ENCODE measurements at regions not wholly inside any gene's neighbourhood (a gene's known extent, or its start where the extent isn't known, plus 50 kb on each side); places are given as distances from the start of the nearest gene placed in this dataset.

DNA sequence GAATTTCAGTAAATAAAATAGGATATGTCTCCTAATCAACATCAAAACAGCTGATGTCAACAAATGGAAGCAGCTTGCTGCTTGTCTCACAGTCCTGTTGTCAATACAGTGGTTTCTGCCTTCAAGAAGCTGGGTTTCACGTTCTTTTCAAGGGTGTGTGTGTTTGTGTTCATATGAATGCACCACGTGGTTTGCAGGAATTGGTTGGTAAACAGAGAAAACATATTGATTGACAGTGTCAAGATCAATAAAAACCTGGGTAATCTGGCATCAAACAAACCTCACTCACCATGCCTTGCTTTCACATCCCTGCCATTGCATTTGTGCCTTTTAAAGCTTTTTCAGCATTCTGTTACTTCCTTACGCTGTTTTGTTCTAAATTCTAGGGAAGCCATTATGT is 585.7 kb upstream of the CA10 start:
- H3K27ac ChIP-seq: no peak overlapping the region

GRCh38 chr17:52740006-52740405 is 581.5 kb upstream of the CA10 start:
- no peak overlapping the region for H3K27ac ChIP-seq
- TF ChIP-seq CTCF (conservative IDR thresholded peaks at IDR 0.05): no peak

More for the DNA sequence above, 585.7 kb upstream of the CA10 start:
- no peak for TF ChIP-seq CTCF (conservative IDR thresholded peaks at IDR 0.05)

GRCh38 chr17:52738791-52739190 is 580.3 kb upstream of the CA10 start:
- no peak overlapping the region for H3K27ac ChIP-seq
- no peak for TF ChIP-seq CTCF (conservative IDR thresholded peaks at IDR 0.05)

GRCh38 chr17:52737071-52737470 is 578.6 kb upstream of the CA10 start:
- no peak overlapping the region for H3K27ac ChIP-seq
- TF ChIP-seq CTCF (conservative IDR thresholded peaks at IDR 0.05): no peak

DNA sequence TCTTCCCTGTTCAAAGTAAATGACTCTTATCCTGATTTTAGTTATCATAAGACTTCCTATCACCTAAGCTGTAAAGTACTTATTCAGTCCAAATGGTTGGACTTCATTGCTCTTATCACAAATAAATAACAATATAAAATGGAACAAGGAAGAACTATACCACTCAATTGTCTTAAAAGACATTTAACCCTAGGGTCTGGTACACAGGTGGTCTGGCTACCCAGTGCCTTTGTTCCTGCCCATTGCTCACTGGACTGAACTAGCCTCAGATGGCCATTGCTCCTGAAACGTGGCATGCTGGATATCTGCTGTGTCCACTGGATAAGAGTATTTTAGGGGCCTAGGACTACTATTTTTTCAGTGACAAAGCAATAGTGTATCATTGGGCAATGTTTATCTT is 574.3 kb upstream of the CA10 start:
- TF ChIP-seq CTCF (conservative IDR thresholded peaks at IDR 0.05): no peak
- H3K27ac ChIP-seq: no peak overlapping the region

GRCh38 chr17:52724578-52724977 is 566.1 kb upstream of the CA10 start:
- H3K27ac ChIP-seq: no peak overlapping the region
- no peak for TF ChIP-seq CTCF (conservative IDR thresholded peaks at IDR 0.05)

DNA sequence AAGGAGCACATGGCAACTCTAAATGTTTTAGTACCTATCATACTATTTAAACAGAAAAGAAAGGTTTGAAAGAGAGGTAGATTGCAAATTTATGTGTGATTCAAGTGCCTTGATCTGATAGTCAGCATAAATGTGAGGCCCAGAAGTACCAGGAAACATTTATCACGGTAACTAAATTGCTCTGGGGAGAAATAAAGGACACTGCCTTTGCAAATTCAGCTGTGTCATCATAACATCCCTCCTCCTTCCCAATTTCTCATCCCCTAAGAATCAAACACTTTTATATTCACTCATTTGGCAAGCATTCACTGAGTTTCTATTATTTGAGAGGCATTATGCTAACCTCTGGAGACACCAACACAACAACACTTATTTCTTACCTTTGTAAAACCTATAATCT is 563.4 kb upstream of the CA10 start:
- no peak overlapping the region for H3K27ac ChIP-seq
- TF ChIP-seq CTCF (conservative IDR thresholded peaks at IDR 0.05): no peak
